H1 (cell line): ENCODE measurements at regions not wholly inside any gene's neighbourhood (a gene's known extent, or its start where the extent isn't known, plus 50 kb on each side); places are given as distances from the start of the nearest gene placed in this dataset.

Source experiments
- CTCF ChIA-PET: fragments of 300-600 bp; sonication (Branson Sonifier 250); formaldehyde crosslinking; loops from one replicate; lab custom pipeline; 2021; ENCODE audit not compliant: partially characterized antibody; lab: Charles Lee
- POLR2A ChIA-PET: fragments of 300-600 bp; sonication (Branson Sonifier 250); formaldehyde crosslinking; loops from one replicate; lab custom pipeline; 2021; ENCODE audit warnings: inconsistent platforms; ENCODE audit not compliant: partially characterized antibody; lab: Charles Lee
- DNase-seq, 2 experiments: peaks; one replicate each; pipeline versions ENCODE4 v3.0.0 to v3.0.0-alpha.2; 2010 to 2022; ENCODE audit warnings: low spot score in 2 of 2, low read depth in 1 of 2, mixed read lengths in 1 of 2
- FAIRE-seq: peaks from 2 replicates; lab custom pipeline; 2011; peaks lifted over from hg19 to GRCh38; lab: Jason Lieb, UNC
- H2AFZ ChIP-seq: 2 replicates; pipeline ENCODE4 v1.8.1; 2012; ENCODE audit warnings: low read length, inconsistent platforms
- H2AK5ac ChIP-seq: 2 replicates; pipeline ENCODE4 v1.6.1; 2013; ENCODE audit warnings: low read depth, low read length
- H2BK120ac ChIP-seq: replicated peaks from 2 replicates; pipeline ENCODE3; 2013; ENCODE audit warnings: low read depth, low read length, inconsistent platforms
- H2BK12ac ChIP-seq: 2 replicates; pipeline ENCODE4 v1.6.1; 2013; ENCODE audit warnings: low read depth, low read length
- H2BK15ac ChIP-seq: 2 replicates; pipeline ENCODE4 v1.6.1; 2013; ENCODE audit warnings: low read length
- H2BK20ac ChIP-seq: 2 replicates; pipeline ENCODE4 v1.6.1; 2013; ENCODE audit warnings: low read length
- H2BK5ac ChIP-seq: 2 replicates; pipeline ENCODE4 v1.6.1; 2013; ENCODE audit warnings: low read depth, low read length
- H3K14ac ChIP-seq: 2 replicates; pipeline ENCODE4 v1.6.1; 2013; ENCODE audit warnings: inconsistent platforms; ENCODE audit not compliant: insufficient read length
- H3K18ac ChIP-seq: 2 replicates; pipeline ENCODE4 v1.6.1; 2013; ENCODE audit warnings: low read length; ENCODE audit errors: extremely low read depth
- H3K23ac ChIP-seq: 2 replicates; pipeline ENCODE4 v1.6.1; 2013; ENCODE audit warnings: inconsistent platforms; ENCODE audit not compliant: insufficient read length
- H3K23me2 ChIP-seq: 2 replicates; pipeline ENCODE4 v1.6.1; 2013; ENCODE audit warnings: low read depth, low read length
- H3K27ac ChIP-seq: 2 replicates; pipeline ENCODE4 v1.6.1; 2011; ENCODE audit warnings: low read depth, low read length, inconsistent platforms
- H3K27me3 ChIP-seq, 4 experiments: replicated peaks in 1 of 4; 1 replicate in 1 of 4; 2 replicates in 3 of 4; pipeline versions ENCODE4 v1.6.1 to v1.8.1; 2011 to 2013; ENCODE audit warnings: low read length in 3 of 4, mild to moderate bottlenecking in 3 of 4, inconsistent platforms in 2 of 4, mixed read lengths in 2 of 4, moderate library complexity in 1 of 4; ENCODE audit not compliant: control insufficient read depth in 3 of 4, insufficient read depth in 3 of 4; ENCODE audit errors: extremely low read depth in 1 of 4
- H3K36me3 ChIP-seq, 4 experiments: 2 replicates each; pipeline versions ENCODE4 v1.6.1 to v1.8.1; 2011 to 2013; ENCODE audit warnings: mild to moderate bottlenecking in 4 of 4, low read length in 3 of 4, moderate library complexity in 2 of 4, control low read depth in 1 of 4, inconsistent platforms in 1 of 4; ENCODE audit not compliant: insufficient read depth in 4 of 4, control insufficient read depth in 2 of 4
- H3K4ac ChIP-seq: replicated peaks from 2 replicates; pipeline ENCODE3; 2013; ENCODE audit warnings: low read length, low read depth, mixed read lengths, inconsistent platforms; ENCODE audit not compliant: insufficient read length
- H3K4me1 ChIP-seq, 4 experiments: replicated peaks in 1 of 4; 1 replicate in 1 of 4; 2 replicates in 3 of 4; pipeline versions ENCODE4 v1.6.1 to v1.8.1; 2011 to 2013; ENCODE audit warnings: low read length in 3 of 4, inconsistent platforms in 2 of 4, mixed read lengths in 1 of 4; ENCODE audit not compliant: insufficient read depth in 4 of 4, control insufficient read depth in 3 of 4
- H3K4me2 ChIP-seq, 2 experiments: 2 replicates each; pipeline versions ENCODE4 v1.6.1 to v1.8.1; 2011 to 2013; ENCODE audit warnings: low read depth in 2 of 2, low read length in 2 of 2, control low read depth in 1 of 2, inconsistent platforms in 1 of 2, mild to moderate bottlenecking in 1 of 2; ENCODE audit not compliant: insufficient read depth in 1 of 2
- H3K4me3 ChIP-seq, 4 experiments: fragments of 200-600, 300-600 bp in 1 of 4; sonication (generic), shearing (Covaris generic), sonication (Bioruptor Twin) in 1 of 4; 2 replicates each; pipeline versions ENCODE4 v1.5.1 to v1.8.1; 2011 to 2016; ENCODE audit warnings: low read length in 4 of 4, low read depth in 3 of 4, control low read depth in 2 of 4, inconsistent platforms in 2 of 4, mild to moderate bottlenecking in 2 of 4, mixed read lengths in 1 of 4, moderate library complexity in 1 of 4; ENCODE audit not compliant: insufficient read depth in 2 of 4; ENCODE audit errors: extremely low read depth in 1 of 4
- H3K56ac ChIP-seq: replicated peaks from 2 replicates; pipeline ENCODE3; 2013; ENCODE audit warnings: low read depth, mild to moderate bottlenecking, mixed read lengths, low read length, inconsistent platforms; ENCODE audit not compliant: insufficient read length
- H3K79me1 ChIP-seq: 2 replicates; pipeline ENCODE4 v1.6.1; 2013; ENCODE audit warnings: low read depth, low read length, control low read depth
- H3K79me2 ChIP-seq, 2 experiments: 2 replicates each; pipeline versions ENCODE4 v1.6.1 to v1.8.1; 2012 to 2013; ENCODE audit warnings: low read length in 2 of 2, mild to moderate bottlenecking in 2 of 2, inconsistent platforms in 1 of 2; ENCODE audit not compliant: insufficient read depth in 2 of 2, control insufficient read depth in 1 of 2
- H3K9ac ChIP-seq, 4 experiments: replicated peaks in 1 of 4; 1 replicate in 1 of 4; 2 replicates in 3 of 4; pipeline versions ENCODE4 v1.6.1 to v1.8.1; 2011 to 2013; ENCODE audit warnings: low read depth in 3 of 4, low read length in 3 of 4, control low read depth in 2 of 4, mild to moderate bottlenecking in 2 of 4, moderate library complexity in 2 of 4, inconsistent platforms in 1 of 4; ENCODE audit errors: extremely low read depth in 1 of 4
- H3K9me3 ChIP-seq, 2 experiments: 2 replicates each; pipeline versions ENCODE4 v1.6.1 to v1.8.1; 2012 to 2013; ENCODE audit warnings: mild to moderate bottlenecking in 2 of 2, moderate library complexity in 2 of 2, control low read depth in 1 of 2, inconsistent platforms in 1 of 2, low read depth in 1 of 2, low read length in 1 of 2, mixed read lengths in 1 of 2; ENCODE audit not compliant: insufficient read depth in 2 of 2
- H4K20me1 ChIP-seq, 2 experiments: replicated peaks in 1 of 2; 2 replicates each; pipeline versions ENCODE3 to v1.8.1; 2011 to 2013; ENCODE audit warnings: inconsistent platforms in 2 of 2, low read length in 2 of 2, mild to moderate bottlenecking in 1 of 2; ENCODE audit not compliant: insufficient read depth in 2 of 2, control insufficient read depth in 1 of 2
- H4K5ac ChIP-seq: 2 replicates; pipeline ENCODE4 v1.6.1; 2013; ENCODE audit warnings: low read length, low read depth, mixed read lengths, inconsistent platforms; ENCODE audit not compliant: insufficient read length
- H4K8ac ChIP-seq: 2 replicates; pipeline ENCODE4 v1.8.0; 2013; ENCODE audit warnings: mild to moderate bottlenecking, moderate library complexity, low read length, inconsistent platforms; ENCODE audit not compliant: insufficient read depth; ENCODE audit errors: extremely low read depth
- H4K91ac ChIP-seq: replicated peaks from 2 replicates; pipeline ENCODE3; 2013; ENCODE audit warnings: low read length, mixed read lengths, inconsistent platforms; ENCODE audit not compliant: insufficient read length
- BRCA1 ChIP-seq: IDR thresholded peaks from 2 replicates; pipeline ENCODE4 v1.6.1; 2012; ENCODE audit warnings: low read depth, low read length, improper control_type of control experiment
- CHD1 ChIP-seq: IDR thresholded peaks from 2 replicates; pipeline ENCODE4 v1.6.1; 2012; ENCODE audit warnings: low read depth, low read length, improper control_type of control experiment
- CTBP2 ChIP-seq: IDR thresholded peaks from 2 replicates; pipeline ENCODE4 v1.7.0; 2011; ENCODE audit warnings: borderline replicate concordance, mild to moderate bottlenecking, moderate library complexity, mixed read lengths, low read length; ENCODE audit not compliant: insufficient read depth, insufficient read length
- EP300 ChIP-seq, 2 experiments: IDR thresholded peaks; 1 replicate in 1 of 2; 2 replicates in 1 of 2; pipeline ENCODE4 v1.6.1; 2011 to 2012; ENCODE audit warnings: low read depth in 2 of 2, low read length in 2 of 2, mild to moderate bottlenecking in 2 of 2, borderline replicate concordance in 1 of 2, inconsistent platforms in 1 of 2, moderate library complexity in 1 of 2
- HDAC6 ChIP-seq: IDR thresholded peaks from one replicate; pipeline ENCODE4 v1.7.1; 2012; ENCODE audit warnings: low read depth, mild to moderate bottlenecking, inconsistent platforms, low read length, moderate library complexity
- JUN ChIP-seq: IDR thresholded peaks from 2 replicates; pipeline ENCODE4 v1.6.1; 2011; ENCODE audit warnings: low read depth, mild to moderate bottlenecking, improper control_type of control experiment, low read length
- JUND ChIP-seq: IDR thresholded peaks from 2 replicates; pipeline ENCODE4 v1.6.1; 2011; ENCODE audit warnings: mild to moderate bottlenecking, improper control_type of control experiment, low read length
- KDM5A ChIP-seq: fragments of 200-600 bp; IDR thresholded peaks from 2 replicates; pipeline ENCODE4 v1.7.1; 2012; ENCODE audit warnings: mild to moderate bottlenecking, low read length, inconsistent platforms, mixed read lengths
- MAX ChIP-seq: IDR thresholded peaks from 2 replicates; pipeline ENCODE4 v1.6.1; 2012; ENCODE audit warnings: inconsistent platforms
- PHF8 ChIP-seq: fragments of 200-600 bp; sonication (generic); conservative IDR thresholded peaks from 2 replicates; pipeline ENCODE4 v1.7.1; 2012; ENCODE audit warnings: low read depth, mild to moderate bottlenecking, inconsistent platforms, low read length, moderate library complexity
- POLR2AphosphoS5 ChIP-seq: IDR thresholded peaks from 2 replicates; pipeline ENCODE4 v1.6.1; 2011; ENCODE audit warnings: low read depth, low read length
- SUZ12 ChIP-seq: fragments of 200-600 bp; sonication (generic); IDR thresholded peaks from 2 replicates; pipeline ENCODE4 v1.6.1; 2012; ENCODE audit warnings: mild to moderate bottlenecking, inconsistent platforms, low read length, moderate library complexity, mixed read lengths
- WGBS, 2 experiments: shearing (Covaris generic) in 1 of 2; methylation state at CpG; one replicate each; pipeline versions ENCODE4 v1.1.6 to v1.1.7; 2013 to 2015; ENCODE audit warnings: low lambda C conversion rate in 2 of 2, mixed read lengths in 2 of 2, inconsistent platforms in 1 of 2, low coverage in 1 of 2, missing lambda C conversion rate in 1 of 2; ENCODE audit not compliant: insufficient replicate concordance in 2 of 2, insufficient coverage in 1 of 2, insufficient read length in 1 of 2; ENCODE audit errors: extremely low coverage in 1 of 2, missing lambda C conversion rate in 1 of 2; 5-methylcytosine and 5-hydroxymethylcytosine counted together
- TF ChIP-seq, protein P1 (sequence below): IDR thresholded peaks from 2 replicates; pipeline ENCODE4 v1.6.1; 2011; ENCODE audit warnings: low read length, improper control_type of control experiment

- H4K5ac ChIP-seq: no peak overlapping the region
- H3K9ac ChIP-seq: no peak overlapping the region
- no peak overlapping the region for H3K56ac ChIP-seq
- no peaks in the 10 kb centered on the region for H3K36me3 ChIP-seq
- H3K79me2 ChIP-seq: no peaks in the 10 kb centered on the region
- H2AFZ ChIP-seq: no peak overlapping the region
- H3K14ac ChIP-seq: no peak overlapping the region
- no peak overlapping the region for H3K4me3 ChIP-seq
- TF ChIP-seq BRCA1: no peak
- no peak for TF ChIP-seq POLR2AphosphoS5
- no peak for TF ChIP-seq CTBP2
- TF ChIP-seq, protein P1, sequence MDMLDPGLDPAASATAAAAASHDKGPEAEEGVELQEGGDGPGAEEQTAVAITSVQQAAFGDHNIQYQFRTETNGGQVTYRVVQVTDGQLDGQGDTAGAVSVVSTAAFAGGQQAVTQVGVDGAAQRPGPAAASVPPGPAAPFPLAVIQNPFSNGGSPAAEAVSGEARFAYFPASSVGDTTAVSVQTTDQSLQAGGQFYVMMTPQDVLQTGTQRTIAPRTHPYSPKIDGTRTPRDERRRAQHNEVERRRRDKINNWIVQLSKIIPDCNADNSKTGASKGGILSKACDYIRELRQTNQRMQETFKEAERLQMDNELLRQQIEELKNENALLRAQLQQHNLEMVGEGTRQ: no peak
- no peak for TF ChIP-seq HDAC6
- TF ChIP-seq MAX: no peak
- TF ChIP-seq EP300 (IDR thresholded peaks at IDR 0.05; ENCODE audit: borderline replicate concordance in 1 of 2, low read depth in 2 of 2, low read length in 2 of 2): no peak
- no peak for TF ChIP-seq SUZ12
- TF ChIP-seq PHF8: no peak
- TF ChIP-seq CHD1: no peak
- TF ChIP-seq KDM5A: no peak
- no peak for TF ChIP-seq JUND
- no peak for TF ChIP-seq JUN
- CTCF ChIA-PET: no interaction called here
- H2BK15ac ChIP-seq: no peak overlapping the region
- no peak overlapping the region for H3K4ac ChIP-seq
- H4K8ac ChIP-seq: no peak overlapping the region
- no peak overlapping the region for H3K4me2 ChIP-seq
- no peaks in the 10 kb centered on the region for H4K20me1 ChIP-seq
- POLR2A ChIA-PET: no interaction called here
- no peak for DNase-seq
- H3K18ac ChIP-seq: no peak overlapping the region
- H3K4me1 ChIP-seq: 0 out of 7 replicates have a peak, but pooled peaks cover 0 to 2% (median 0%) of the 10 kb centered on the region in 4 experiments
- no peak overlapping the region for H3K23ac ChIP-seq
- 93% methylated on average over 2 of the region's 2 CpGs; no CpG with 5 or more reads in 1 of the 2 experiments for WGBS, 2 experiments
- H2BK120ac ChIP-seq: no peak overlapping the region
- no peak overlapping the region for H2BK5ac ChIP-seq
- no peak overlapping the region for H2AK5ac ChIP-seq
- no peak overlapping the region for H2BK12ac ChIP-seq
- no peak overlapping the region for H3K27ac ChIP-seq
- no peaks in the 10 kb centered on the region for H3K79me1 ChIP-seq
- H3K23me2 ChIP-seq: no peaks in the 10 kb centered on the region
- H2BK20ac ChIP-seq: no peak overlapping the region
- no peaks in the 10 kb centered on the region; a peak in 1 of 4 replicates for H3K9me3 ChIP-seq
- FAIRE-seq: no peak
- H3K27me3 ChIP-seq: no peaks in the 10 kb centered on the region
- no peak overlapping the region for H4K91ac ChIP-seq
These were observed 769.1 kb upstream of the LUZP2 start for GRCh38 chr11:23727794-23728193.
